ENCODE measurements at regions not wholly inside any gene's neighbourhood (a gene's known extent, or its start where the extent isn't known, plus 50 kb on each side); places are given as distances from the start of the nearest gene placed in this dataset.
"Not testable (repeated sequence)": the region's sequence is repeated elsewhere in the genome, so short reads cannot be mapped to it uniquely, and the experiment has no call there.

DNA sequence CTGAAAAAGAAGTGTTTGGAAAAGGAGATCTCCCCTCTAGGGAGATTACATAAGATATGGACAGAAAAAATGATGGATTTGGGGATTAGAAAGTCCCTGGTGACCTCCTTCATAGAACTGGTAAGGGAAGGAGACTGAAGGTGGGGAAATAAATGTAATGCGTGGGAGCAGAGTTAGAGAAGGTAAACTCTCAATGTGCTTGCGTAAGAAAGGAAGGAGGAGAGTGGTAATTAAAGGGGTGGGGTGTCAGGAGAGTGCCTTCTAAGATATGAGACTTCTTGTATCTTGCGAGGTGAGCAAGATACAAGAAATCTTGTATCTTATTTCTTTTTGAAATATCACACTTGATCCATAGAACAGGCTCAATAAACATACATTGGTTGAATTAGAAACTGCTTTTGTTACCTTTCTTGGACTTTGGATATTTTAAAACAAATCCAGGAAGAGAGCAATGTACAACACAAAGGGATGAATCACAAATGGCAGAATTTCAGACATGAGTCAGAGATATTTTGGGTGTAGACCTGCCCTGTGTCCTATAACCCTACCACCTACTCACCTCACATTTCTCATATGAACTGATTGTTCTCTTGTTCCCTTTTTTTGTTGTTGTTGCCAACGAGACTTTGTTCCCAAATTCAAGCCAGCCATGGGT is 342.4 kb downstream of the INSIG2 start:
- POLR2A ChIA-PET = no interaction called here
- no peak overlapping the region for H3K4me3 ChIP-seq (ENCODE audit: low read depth, low read length)
- DNase-seq (ENCODE audit: low read depth, low spot score) = no peak
- TF ChIP-seq, protein P1, sequence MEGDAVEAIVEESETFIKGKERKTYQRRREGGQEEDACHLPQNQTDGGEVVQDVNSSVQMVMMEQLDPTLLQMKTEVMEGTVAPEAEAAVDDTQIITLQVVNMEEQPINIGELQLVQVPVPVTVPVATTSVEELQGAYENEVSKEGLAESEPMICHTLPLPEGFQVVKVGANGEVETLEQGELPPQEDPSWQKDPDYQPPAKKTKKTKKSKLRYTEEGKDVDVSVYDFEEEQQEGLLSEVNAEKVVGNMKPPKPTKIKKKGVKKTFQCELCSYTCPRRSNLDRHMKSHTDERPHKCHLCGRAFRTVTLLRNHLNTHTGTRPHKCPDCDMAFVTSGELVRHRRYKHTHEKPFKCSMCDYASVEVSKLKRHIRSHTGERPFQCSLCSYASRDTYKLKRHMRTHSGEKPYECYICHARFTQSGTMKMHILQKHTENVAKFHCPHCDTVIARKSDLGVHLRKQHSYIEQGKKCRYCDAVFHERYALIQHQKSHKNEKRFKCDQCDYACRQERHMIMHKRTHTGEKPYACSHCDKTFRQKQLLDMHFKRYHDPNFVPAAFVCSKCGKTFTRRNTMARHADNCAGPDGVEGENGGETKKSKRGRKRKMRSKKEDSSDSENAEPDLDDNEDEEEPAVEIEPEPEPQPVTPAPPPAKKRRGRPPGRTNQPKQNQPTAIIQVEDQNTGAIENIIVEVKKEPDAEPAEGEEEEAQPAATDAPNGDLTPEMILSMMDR (IDR thresholded peaks at IDR 0.05; ENCODE audit: insufficient read depth, low read length, missing control alignments) = no peak
- CTCF ChIA-PET = interaction anchor here (0.8 to 3.0 kb wide), 10 partner anchors 10 to 429 kb away, joined by 3 to 43 read pairs (median 4); no protein-coding TSS in a partner anchor

DNA sequence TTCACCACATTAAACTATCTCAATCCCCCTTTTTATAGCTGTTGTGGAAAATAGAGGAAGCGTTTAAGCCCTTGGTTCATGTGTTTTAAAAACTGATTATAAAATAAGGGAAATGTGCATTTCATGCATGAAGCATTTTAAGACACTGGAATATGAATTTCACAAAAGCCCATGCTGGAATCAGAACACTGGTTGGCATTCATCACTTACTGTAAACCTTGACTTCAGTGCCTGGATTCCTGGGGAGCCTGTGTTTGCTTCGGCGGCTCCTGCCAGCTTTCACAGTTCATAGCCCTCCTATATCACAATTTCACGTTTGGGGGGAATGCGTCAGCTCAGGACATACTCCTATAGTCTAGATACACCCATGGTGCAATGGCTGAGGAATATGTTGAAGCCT is 336.9 kb downstream of the INSIG2 start:
- CTCF ChIA-PET = no interaction called here
- POLR2A ChIA-PET = no interaction called here

GRCh38 chr2:118423776-118424175 is 335.5 kb downstream of the INSIG2 start:
- POLR2A ChIA-PET = no interaction called here
- CTCF ChIA-PET = no interaction called here
- H3K4me3 ChIP-seq (ENCODE audit: low read depth, low read length) = no peak overlapping the region
- no peak for DNase-seq (ENCODE audit: low read depth, low spot score)
- TF ChIP-seq, protein P1 (IDR thresholded peaks at IDR 0.05; ENCODE audit: insufficient read depth, low read length, missing control alignments) = no peak

More for the DNA sequence above, 336.9 kb downstream of the INSIG2 start:
- DNase-seq (ENCODE audit: low read depth, low spot score) = no peak
- H3K4me3 ChIP-seq (ENCODE audit: low read depth, low read length) = no peak overlapping the region
- TF ChIP-seq, protein P1 (IDR thresholded peaks at IDR 0.05; ENCODE audit: insufficient read depth, low read length, missing control alignments) = no peak

DNA sequence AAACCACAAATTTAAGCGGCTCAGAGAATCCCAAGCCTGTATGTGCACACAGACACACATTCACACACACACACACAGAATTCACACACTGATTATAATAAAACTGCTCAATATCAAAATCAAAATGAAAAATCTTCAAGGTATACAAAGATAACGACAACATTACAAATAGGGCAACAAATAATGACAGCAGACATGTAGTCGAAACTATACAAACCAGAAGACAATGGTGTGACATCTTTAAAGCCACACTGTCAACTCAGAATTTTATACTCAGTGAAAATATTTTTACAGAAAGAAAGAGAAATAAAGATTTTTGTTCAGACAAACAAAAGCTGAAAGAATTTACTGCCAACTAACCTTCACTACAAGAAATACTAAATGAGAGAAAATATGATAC is 333.4 kb downstream of the INSIG2 start:
- H3K4me3 ChIP-seq (ENCODE audit: low read depth, low read length) = no peak overlapping the region
- POLR2A ChIA-PET = no interaction called here
- CTCF ChIA-PET = interaction anchor here (1.7 kb wide), 1 partner anchor 434 kb away, joined by 3 read pairs; no protein-coding TSS in a partner anchor
- no peak for DNase-seq (ENCODE audit: low read depth, low spot score)
- TF ChIP-seq, protein P1 (IDR thresholded peaks at IDR 0.05; ENCODE audit: insufficient read depth, low read length, missing control alignments) = no peak

- DNase-seq (ENCODE audit: low read depth, low spot score) = peak; percentile 34
- TF ChIP-seq, protein P1 (IDR thresholded peaks at IDR 0.05; ENCODE audit: insufficient read depth, low read length, missing control alignments) = no peak
- H3K4me3 ChIP-seq (ENCODE audit: low read depth, low read length) = no peak overlapping the region
- POLR2A ChIA-PET = no interaction called here
- CTCF ChIA-PET = interaction anchor here (1.3 kb wide), 1 partner anchor 197 kb away, joined by 3 read pairs; no protein-coding TSS in a partner anchor
These were observed 329.3 kb downstream of the INSIG2 start for GRCh38 chr2:118417406-118418120.

GRCh38 chr2:118415186-118415585 is 326.9 kb downstream of the INSIG2 start:
- CTCF ChIA-PET; DNase-seq (ENCODE audit: low read depth, low spot score): not testable (repeated sequence)

More at GRCh38 chr2:118415186-118415585, 326.9 kb downstream of the INSIG2 start:
- POLR2A ChIA-PET; H3K4me3 ChIP-seq (ENCODE audit: low read depth, low read length): not testable (repeated sequence)

Data from AG04449 (cell line).